ENCODE measurements at regions not wholly inside any gene's neighbourhood (a gene's known extent, or its start where the extent isn't known, plus 50 kb on each side); places are given as distances from the start of the nearest gene placed in this dataset.
"Not testable (repeated sequence)": the region's sequence is repeated elsewhere in the genome, so short reads cannot be mapped to it uniquely, and the experiment has no call there.

- TF ChIP-seq, protein P1, sequence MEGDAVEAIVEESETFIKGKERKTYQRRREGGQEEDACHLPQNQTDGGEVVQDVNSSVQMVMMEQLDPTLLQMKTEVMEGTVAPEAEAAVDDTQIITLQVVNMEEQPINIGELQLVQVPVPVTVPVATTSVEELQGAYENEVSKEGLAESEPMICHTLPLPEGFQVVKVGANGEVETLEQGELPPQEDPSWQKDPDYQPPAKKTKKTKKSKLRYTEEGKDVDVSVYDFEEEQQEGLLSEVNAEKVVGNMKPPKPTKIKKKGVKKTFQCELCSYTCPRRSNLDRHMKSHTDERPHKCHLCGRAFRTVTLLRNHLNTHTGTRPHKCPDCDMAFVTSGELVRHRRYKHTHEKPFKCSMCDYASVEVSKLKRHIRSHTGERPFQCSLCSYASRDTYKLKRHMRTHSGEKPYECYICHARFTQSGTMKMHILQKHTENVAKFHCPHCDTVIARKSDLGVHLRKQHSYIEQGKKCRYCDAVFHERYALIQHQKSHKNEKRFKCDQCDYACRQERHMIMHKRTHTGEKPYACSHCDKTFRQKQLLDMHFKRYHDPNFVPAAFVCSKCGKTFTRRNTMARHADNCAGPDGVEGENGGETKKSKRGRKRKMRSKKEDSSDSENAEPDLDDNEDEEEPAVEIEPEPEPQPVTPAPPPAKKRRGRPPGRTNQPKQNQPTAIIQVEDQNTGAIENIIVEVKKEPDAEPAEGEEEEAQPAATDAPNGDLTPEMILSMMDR (IDR thresholded peaks at IDR 0.05; ENCODE audit: insufficient read depth, low read depth, low read length, missing control alignments), result no peak
- no peak overlapping the region for H3K4me3 ChIP-seq (ENCODE audit: low read depth, low read length)
- no peak for DNase-seq (ENCODE audit: low read depth)
Measured at GRCh38 chr3:110506890-110507289, 564.7 kb upstream of the NECTIN3 start.

GRCh38 chr3:110507570-110507969, 564.0 kb upstream of the NECTIN3 start:
- DNase-seq (ENCODE audit: low read depth); H3K4me3 ChIP-seq (ENCODE audit: low read depth, low read length): not testable (repeated sequence)

GRCh38 chr3:110512961-110513360, 558.7 kb upstream of the NECTIN3 start:
- H3K4me3 ChIP-seq (ENCODE audit: low read depth, low read length), result no peak overlapping the region
- TF ChIP-seq, protein P1 (IDR thresholded peaks at IDR 0.05; ENCODE audit: insufficient read depth, low read depth, low read length, missing control alignments), result no peak
- DNase-seq (ENCODE audit: low read depth), result no peak

- no peak for DNase-seq (ENCODE audit: low read depth)
- H3K4me3 ChIP-seq (ENCODE audit: low read depth, low read length), result no peak overlapping the region
- TF ChIP-seq, protein P1 (IDR thresholded peaks at IDR 0.05; ENCODE audit: insufficient read depth, low read depth, low read length, missing control alignments), result no peak
Measured at GRCh38 chr3:110518031-110518430, 553.6 kb upstream of the NECTIN3 start.

DNA sequence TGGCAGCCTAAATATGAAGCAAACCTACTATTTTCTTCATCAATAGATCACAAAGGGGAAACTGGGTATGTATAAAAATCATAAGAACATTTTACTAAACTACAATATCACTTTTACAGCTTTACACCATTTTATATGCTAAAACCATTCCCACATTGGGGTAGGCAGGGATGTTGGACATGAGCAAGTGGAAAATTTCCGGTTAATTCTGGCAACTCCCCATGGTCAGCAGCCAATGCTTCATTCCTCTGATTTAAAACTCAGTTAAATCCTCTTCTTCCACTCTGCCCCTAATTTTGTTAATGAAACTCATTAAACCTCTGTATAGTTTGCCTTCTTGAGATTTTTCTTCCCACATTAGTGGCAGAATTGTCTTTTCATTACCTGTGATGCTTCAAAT, 552.5 kb upstream of the NECTIN3 start:
- DNase-seq (ENCODE audit: low read depth), result no peak
- H3K4me3 ChIP-seq (ENCODE audit: low read depth, low read length), result no peak overlapping the region
- TF ChIP-seq, protein P1 (IDR thresholded peaks at IDR 0.05; ENCODE audit: insufficient read depth, low read depth, low read length, missing control alignments), result no peak

- no peak for DNase-seq (ENCODE audit: low read depth)
- TF ChIP-seq, protein P1 (IDR thresholded peaks at IDR 0.05; ENCODE audit: insufficient read depth, low read depth, low read length, missing control alignments), result no peak
- H3K4me3 ChIP-seq (ENCODE audit: low read depth, low read length), result no peak overlapping the region
Measured at GRCh38 chr3:110521019-110521418, 550.6 kb upstream of the NECTIN3 start.

GRCh38 chr3:110525558-110526064, 546.0 kb upstream of the NECTIN3 start:
- not testable (repeated sequence) for DNase-seq (ENCODE audit: low read depth); H3K4me3 ChIP-seq (ENCODE audit: low read depth, low read length)

DNA sequence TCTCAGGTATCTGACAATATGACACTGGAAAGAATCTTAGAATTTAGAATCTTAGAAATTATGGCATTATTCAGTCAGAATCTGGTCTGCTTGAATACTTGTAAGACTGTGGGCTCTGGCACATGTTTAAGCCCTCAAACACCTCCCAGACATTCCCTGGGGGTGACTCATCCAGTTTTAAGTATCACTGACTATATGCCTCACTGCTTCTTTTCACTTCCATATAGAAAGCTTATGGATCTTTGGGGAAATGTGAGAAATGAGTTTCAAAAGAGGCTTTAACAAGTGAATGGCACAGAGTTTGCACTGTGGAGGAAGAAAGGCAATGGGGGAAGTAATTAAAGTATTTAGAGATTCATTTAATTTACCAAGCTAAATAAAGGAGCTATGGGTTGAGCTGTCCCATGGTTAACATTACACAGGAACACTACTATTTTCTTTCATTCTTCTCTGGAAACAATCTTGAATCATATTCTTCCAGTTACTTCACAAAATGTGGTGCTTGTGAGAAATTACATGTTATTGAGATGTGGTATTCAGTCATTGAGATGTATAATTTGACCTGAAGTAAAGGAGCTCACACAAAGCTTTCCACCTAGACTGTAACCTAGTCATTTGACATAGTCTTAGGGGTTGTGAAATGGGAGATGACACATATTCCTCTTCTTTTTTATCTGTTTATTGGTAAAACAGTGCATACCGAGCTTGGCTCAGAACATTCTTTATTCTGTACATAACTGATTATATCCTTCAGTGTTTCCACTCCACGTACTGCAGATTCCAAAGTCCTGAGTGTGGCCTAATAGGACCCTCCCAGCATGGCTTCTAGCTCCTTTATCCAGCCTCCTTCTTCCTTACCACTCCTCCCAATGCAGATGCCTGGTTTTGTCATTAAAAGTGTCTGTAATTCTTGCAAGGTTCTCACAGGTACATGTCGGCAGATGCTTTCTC, 544.6 kb upstream of the NECTIN3 start:
- DNase-seq (ENCODE audit: low read depth), result no peak
- H3K4me3 ChIP-seq (ENCODE audit: low read depth, low read length), result no peak overlapping the region
- TF ChIP-seq, protein P1 (IDR thresholded peaks at IDR 0.05; ENCODE audit: insufficient read depth, low read depth, low read length, missing control alignments), result no peak
